GM12878 (cell line): ENCODE measurements at regions not wholly inside any gene's neighbourhood (a gene's known extent, or its start where the extent isn't known, plus 50 kb on each side); places are given as distances from the start of the nearest gene placed in this dataset.

Experiments used
- ATAC-seq: fragments of 200-7000 bp; cut with Tn5 transposase; 3 replicates; pipeline ENCODE4 v1.9.1; 2020; ENCODE audit warnings: mild to moderate bottlenecking, moderate library complexity
- BruUV-seq: library from RNA; stranded (reverse); fragments of 400-500 nt; replicated peaks from 2 replicates; lab custom pipeline; 2021; lab: Mats Ljungman, UMichigan
- CTCF ChIA-PET: fragments of 300-600 bp; sonication (Branson Sonifier 250); formaldehyde crosslinking; extraction: SDS; loops from one replicate; lab custom pipeline; 2021; ENCODE audit warnings: inconsistent platforms; lab: Yijun Ruan, JAX
- POLR2A ChIA-PET: fragments of 350-600 bp; formaldehyde crosslinking; extraction: SDS; loops from one replicate; lab custom pipeline; 2021; ENCODE audit warnings: inconsistent platforms; lab: Charles Lee
- RAD21 ChIA-PET: fragments of 300-600 bp; sonication (Branson Sonifier 250); formaldehyde crosslinking; loops from one replicate; lab custom pipeline; 2023; ENCODE audit warnings: antibody characterized with exemption; ENCODE audit not compliant: unreplicated experiment; lab: Charles Lee
- SMC1A ChIA-PET: fragments of 300-600 bp; sonication (Branson Sonifier 250); formaldehyde crosslinking; loops from one replicate; lab custom pipeline; 2023; ENCODE audit not compliant: unreplicated experiment, uncharacterized antibody; lab: Charles Lee
- DNase-seq: peaks from one replicate; pipeline ENCODE4 v3.0.0-alpha.2; 2011; ENCODE audit warnings: low read depth, low spot score
- FAIRE-seq: peaks from 3 replicates; lab custom pipeline; 2011; peaks lifted over from hg19 to GRCh38; lab: Jason Lieb, UNC
- H2AFZ ChIP-seq: 2 replicates; pipeline ENCODE4 v1.6.0; 2011; ENCODE audit warnings: low read depth, low read length, control low read depth; ENCODE audit not compliant: control insufficient read depth
- H3K27ac ChIP-seq: 2 replicates; pipeline ENCODE4 v1.5.1; 2011; ENCODE audit warnings: control low read depth; ENCODE audit not compliant: control insufficient read depth, insufficient read depth
- H3K27me3 ChIP-seq, 2 experiments: replicated peaks in 1 of 2; 2 replicates each; pipeline versions ENCODE4 v1.6.0 to v1.6.1; 2011; ENCODE audit warnings: low read length in 1 of 2; ENCODE audit not compliant: control insufficient read depth in 2 of 2, insufficient read depth in 2 of 2
- H3K36me3 ChIP-seq, 2 experiments: 2 replicates each; pipeline ENCODE4 v1.5.1; 2011; ENCODE audit warnings: low read length in 1 of 2; ENCODE audit not compliant: control insufficient read depth in 2 of 2, insufficient read depth in 2 of 2
- H3K4me1 ChIP-seq: 2 replicates; pipeline ENCODE4 v1.6.1; 2011; ENCODE audit warnings: mild to moderate bottlenecking, low read length, moderate library complexity, mixed read lengths; ENCODE audit not compliant: control insufficient read depth, insufficient read depth
- H3K4me2 ChIP-seq: 2 replicates; pipeline ENCODE4 v1.6.0; 2011; ENCODE audit warnings: control low read depth; ENCODE audit not compliant: control insufficient read depth, insufficient read depth
- H3K4me3 ChIP-seq: fragments of 200-600 bp; sonication (generic); 2 replicates; pipeline ENCODE4 v1.5.1; 2016
- H3K79me2 ChIP-seq: 2 replicates; pipeline ENCODE4 v1.6.0; 2011; ENCODE audit warnings: low read length; ENCODE audit not compliant: control insufficient read depth, insufficient read depth
- H3K9ac ChIP-seq: 2 replicates; pipeline ENCODE4 v1.8.0; 2011; ENCODE audit warnings: low read length, control low read depth, mixed read lengths; ENCODE audit not compliant: control insufficient read depth, insufficient read depth
- H3K9me3 ChIP-seq: replicated peaks from 3 replicates; pipeline ENCODE4 v1.5.1; 2011; ENCODE audit warnings: mild to moderate bottlenecking, low read length; ENCODE audit not compliant: control insufficient read depth, insufficient read depth
- H4K20me1 ChIP-seq: 2 replicates; pipeline ENCODE4 v1.6.0; 2011; ENCODE audit not compliant: control insufficient read depth, insufficient read depth
- CBX5 ChIP-seq: sonication (generic); IDR thresholded peaks from 2 replicates; pipeline ENCODE4 v1.6.1; 2016; ENCODE audit warnings: low read depth, moderate library complexity, mild to moderate bottlenecking, inconsistent platforms
- PAX5 ChIP-seq: IDR thresholded peaks from 2 replicates; pipeline ENCODE4 v1.6.1; 2011; ENCODE audit warnings: low read depth, low read length, borderline replicate concordance
- RAD21 ChIP-seq: IDR thresholded peaks from 2 replicates; pipeline ENCODE4 v1.6.1; 2011; ENCODE audit warnings: mild to moderate bottlenecking, low read depth, low read length, moderate library complexity; ENCODE audit not compliant: insufficient read depth
- WGBS: methylation state at CpG from one replicate; pipeline ENCODE4 v1.1.6; 2016; ENCODE audit warnings: low lambda C conversion rate; ENCODE audit not compliant: insufficient replicate concordance, insufficient coverage; ENCODE audit errors: missing lambda C conversion rate; 5-methylcytosine and 5-hydroxymethylcytosine counted together
- in situ Hi-C: fragments of 300-500 bp; cut with MboI; formaldehyde crosslinking; loops from 9 replicates; pipeline ENCODE4 v1.14.3; 2018; ENCODE audit warnings: mixed read lengths
- intact Hi-C: fragments of 100-400 bp; cut with micrococcal nuclease; formaldehyde crosslinking; loops from one replicate; pipeline ENCODE4 v1.14.2; 2022; ENCODE audit not compliant: unreplicated experiment
- TF ChIP-seq, protein P1 (sequence below): fragments of 450-650 bp; formaldehyde crosslinking; IDR thresholded peaks from 2 replicates; pipeline ENCODE4 v1.4.0; 2020; ENCODE audit warnings: mild to moderate bottlenecking, moderate library complexity

DNA sequence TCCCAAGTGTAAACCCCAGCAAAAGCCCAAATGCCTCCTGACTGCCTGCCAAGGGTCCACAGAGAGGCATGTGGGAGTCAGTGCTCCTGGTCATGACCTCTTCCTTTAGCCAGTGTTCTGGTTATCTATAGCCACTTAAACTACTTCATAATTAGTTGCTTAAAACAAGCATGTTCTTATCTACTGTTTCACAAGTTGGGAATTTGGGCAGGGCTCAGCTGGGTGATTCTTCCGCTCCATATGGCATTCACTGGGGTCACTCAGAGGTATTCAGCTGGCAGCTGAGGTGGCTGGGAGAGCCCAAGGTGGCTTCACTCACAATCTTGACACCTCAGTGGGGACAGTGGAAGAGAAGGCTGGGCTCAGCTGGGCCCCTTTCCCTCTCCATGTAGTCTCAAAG, 184.0 kb upstream of the RGS6 start:
- H3K27ac ChIP-seq: no peak overlapping the region
- ChIA-PET RAD21 (no interaction called here), SMC1A (interaction anchor here (1.5 to 11.5 kb wide), 2 partner anchors 607 to 644 kb away, joined by 3 to 230 read pairs; no protein-coding TSS in a partner anchor), CTCF (interaction anchor here (1.0 to 9.8 kb wide), 3 partner anchors 11 to 608 kb away, joined by 3 to 202 read pairs (median 9); no protein-coding TSS in a partner anchor)
- no peak overlapping the region for H2AFZ ChIP-seq
- no peaks in the 10 kb centered on the region for H3K27me3 ChIP-seq
- H3K36me3 ChIP-seq: no peaks in the 10 kb centered on the region
- in situ Hi-C loops: no loop called here
- H3K9ac ChIP-seq: no peak overlapping the region
- no peak overlapping the region for H3K4me3 ChIP-seq
- BruUV-seq: no TSS peak
- ATAC-seq (no peak), FAIRE-seq (no peak)
- H3K79me2 ChIP-seq: no peaks in the 10 kb centered on the region
- H3K4me1 ChIP-seq: no peaks in the 10 kb centered on the region
- intact Hi-C loops: no loop called here
- TF ChIP-seq CBX5: peak; percentile 55; the same call in 1 of the 2 replicates
- no peak for TF ChIP-seq PAX5
- TF ChIP-seq, all 136 proteins: peak for 1
- H3K9me3 ChIP-seq: peaks cover 5% of the 10 kb centered on the region; the same call in 2 of the 3 replicates
- no peaks in the 10 kb centered on the region for H4K20me1 ChIP-seq
- WGBS: 100% methylated on average over 1 of the region's 1 CpG
- POLR2A ChIA-PET: no interaction called here
- H3K4me2 ChIP-seq: no peak overlapping the region
- no peak for DNase-seq

DNA sequence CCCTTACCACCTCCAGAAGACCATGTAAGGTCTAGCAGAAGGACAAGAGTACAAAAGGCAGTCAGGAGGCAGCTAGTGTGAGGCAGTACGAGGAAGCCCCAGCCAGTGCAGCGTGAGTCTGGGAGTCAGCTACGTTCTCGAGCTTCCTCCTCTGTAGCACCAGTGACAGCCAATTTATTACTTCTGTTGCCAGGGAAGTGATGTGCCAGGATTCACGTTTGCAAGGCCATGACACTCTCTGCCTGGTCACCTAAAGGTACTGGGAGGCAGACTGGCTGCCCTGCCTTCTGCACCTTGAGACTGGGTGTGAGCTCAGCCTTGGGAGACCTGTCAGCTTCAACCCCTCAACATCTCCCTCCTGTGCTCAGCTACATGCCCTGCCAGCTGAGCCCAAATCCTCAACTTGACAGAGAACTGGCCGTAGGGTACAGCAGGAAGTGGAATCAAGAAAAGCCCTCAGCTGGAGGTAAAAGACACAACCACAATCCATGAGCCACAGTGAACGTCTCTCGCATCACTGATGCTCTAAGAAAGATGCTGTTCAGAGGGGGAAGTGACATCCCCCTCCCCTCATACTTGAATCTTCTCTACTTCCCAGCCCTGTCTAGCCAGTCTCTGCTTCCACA, 182.5 kb upstream of the RGS6 start:
- Histone ChIP-seq H3K4me2 (no peak overlapping the region), H3K4me3 (no peak overlapping the region), H4K20me1 (no peaks in the 10 kb centered on the region), H3K9ac (no peak overlapping the region), H3K27ac (no peak overlapping the region), H2AFZ (peak overlapping the region; percentile 24; the same call in 1 of the 2 replicates), H3K4me1 (no peaks in the 10 kb centered on the region), H3K79me2 (no peaks in the 10 kb centered on the region), H3K9me3 (peaks cover 5% of the 10 kb centered on the region; the same call in 2 of the 3 replicates), H3K36me3 (no peaks in the 10 kb centered on the region), H3K27me3 (no peaks in the 10 kb centered on the region)
- ChIA-PET CTCF (interaction anchor here (0.6 to 9.8 kb wide), 6 partner anchors 16 to 609 kb away, joined by 4 to 202 read pairs (median 6); no protein-coding TSS in a partner anchor), SMC1A (interaction anchor here (0.5 to 11.5 kb wide), 9 partner anchors 9 to 645 kb away, joined by 3 to 230 read pairs (median 3); no protein-coding TSS in a partner anchor), RAD21 (interaction anchor here (0.6 to 4.7 kb wide), 7 partner anchors 9 to 612 kb away, joined by 3 to 67 read pairs (median 3); no protein-coding TSS in a partner anchor), POLR2A (no interaction called here)
- no TSS peak for BruUV-seq
- 34% methylated on average over 8 of the region's 8 CpGs for WGBS
- TF ChIP-seq, protein P1, sequence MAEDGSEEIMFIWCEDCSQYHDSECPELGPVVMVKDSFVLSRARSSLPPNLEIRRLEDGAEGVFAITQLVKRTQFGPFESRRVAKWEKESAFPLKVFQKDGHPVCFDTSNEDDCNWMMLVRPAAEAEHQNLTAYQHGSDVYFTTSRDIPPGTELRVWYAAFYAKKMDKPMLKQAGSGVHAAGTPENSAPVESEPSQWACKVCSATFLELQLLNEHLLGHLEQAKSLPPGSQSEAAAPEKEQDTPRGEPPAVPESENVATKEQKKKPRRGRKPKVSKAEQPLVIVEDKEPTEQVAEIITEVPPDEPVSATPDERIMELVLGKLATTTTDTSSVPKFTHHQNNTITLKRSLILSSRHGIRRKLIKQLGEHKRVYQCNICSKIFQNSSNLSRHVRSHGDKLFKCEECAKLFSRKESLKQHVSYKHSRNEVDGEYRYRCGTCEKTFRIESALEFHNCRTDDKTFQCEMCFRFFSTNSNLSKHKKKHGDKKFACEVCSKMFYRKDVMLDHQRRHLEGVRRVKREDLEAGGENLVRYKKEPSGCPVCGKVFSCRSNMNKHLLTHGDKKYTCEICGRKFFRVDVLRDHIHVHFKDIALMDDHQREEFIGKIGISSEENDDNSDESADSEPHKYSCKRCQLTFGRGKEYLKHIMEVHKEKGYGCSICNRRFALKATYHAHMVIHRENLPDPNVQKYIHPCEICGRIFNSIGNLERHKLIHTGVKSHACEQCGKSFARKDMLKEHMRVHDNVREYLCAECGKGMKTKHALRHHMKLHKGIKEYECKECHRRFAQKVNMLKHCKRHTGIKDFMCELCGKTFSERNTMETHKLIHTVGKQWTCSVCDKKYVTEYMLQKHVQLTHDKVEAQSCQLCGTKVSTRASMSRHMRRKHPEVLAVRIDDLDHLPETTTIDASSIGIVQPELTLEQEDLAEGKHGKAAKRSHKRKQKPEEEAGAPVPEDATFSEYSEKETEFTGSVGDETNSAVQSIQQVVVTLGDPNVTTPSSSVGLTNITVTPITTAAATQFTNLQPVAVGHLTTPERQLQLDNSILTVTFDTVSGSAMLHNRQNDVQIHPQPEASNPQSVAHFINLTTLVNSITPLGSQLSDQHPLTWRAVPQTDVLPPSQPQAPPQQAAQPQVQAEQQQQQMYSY (CRISPR knock-in tag): no peak
- TF ChIP-seq RAD21: 0 out of 2 replicates have a peak, but pooled peaks have one; percentile 2
- in situ Hi-C loops (loop anchor here (5.0 kb wide), 2 partner anchors 422 to 617 kb away; no protein-coding TSS in a partner anchor), intact Hi-C loops (loop anchor here (10.0 kb wide), 1 partner anchor 105 kb away; no protein-coding TSS in a partner anchor)
- ATAC-seq (no peak; the same call in 2 of the 3 replicates), DNase-seq (no peak), FAIRE-seq (no peak)
